ENCODE measurements at regions not wholly inside any gene's neighbourhood (a gene's known extent, or its start where the extent isn't known, plus 50 kb on each side); places are given as distances from the start of the nearest gene placed in this dataset.
"Not testable (repeated sequence)": the region's sequence is repeated elsewhere in the genome, so short reads cannot be mapped to it uniquely, and the experiment has no call there.

GRCh38 chr16:55015181-55015913 lies 84.7 kb downstream of the IRX5 start:
- DNase-seq (ENCODE audit: low read depth in 4 of 4, low spot score in 1 of 4), result no peak

- no peak for DNase-seq (ENCODE audit: low read depth in 4 of 4, low spot score in 1 of 4)
These were observed 85.8 kb downstream of the IRX5 start for GRCh38 chr16:55016515-55016914.

DNA sequence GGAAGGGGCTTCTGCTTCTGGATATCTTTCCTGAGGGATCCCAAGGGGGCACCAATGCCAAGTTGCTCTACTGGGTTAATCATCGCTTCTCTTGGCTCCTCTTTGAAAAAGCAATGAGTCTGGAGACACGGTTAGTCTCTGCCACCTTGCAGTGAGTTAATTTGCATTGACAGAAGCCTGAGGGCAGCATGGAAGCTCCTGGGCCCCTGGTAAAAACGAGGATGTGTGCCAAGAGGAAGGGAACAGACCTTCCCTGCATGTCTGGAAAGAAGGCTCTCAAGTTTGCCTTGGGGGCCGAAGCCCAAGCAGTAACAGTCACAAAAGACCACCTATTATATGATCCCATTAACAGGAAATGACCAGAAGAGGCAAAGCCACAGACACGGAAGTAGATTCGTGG lies 86.7 kb downstream of the IRX5 start:
- DNase-seq (ENCODE audit: low read depth in 4 of 4, low spot score in 1 of 4), result no peak

GRCh38 chr16:55018881-55019280 lies 88.2 kb downstream of the IRX5 start:
- DNase-seq (ENCODE audit: low read depth in 4 of 4, low spot score in 1 of 4), result no peak

GRCh38 chr16:55019419-55020131 lies 88.9 kb downstream of the IRX5 start:
- DNase-seq (ENCODE audit: low read depth in 4 of 4, low spot score in 1 of 4), result no peak

DNA sequence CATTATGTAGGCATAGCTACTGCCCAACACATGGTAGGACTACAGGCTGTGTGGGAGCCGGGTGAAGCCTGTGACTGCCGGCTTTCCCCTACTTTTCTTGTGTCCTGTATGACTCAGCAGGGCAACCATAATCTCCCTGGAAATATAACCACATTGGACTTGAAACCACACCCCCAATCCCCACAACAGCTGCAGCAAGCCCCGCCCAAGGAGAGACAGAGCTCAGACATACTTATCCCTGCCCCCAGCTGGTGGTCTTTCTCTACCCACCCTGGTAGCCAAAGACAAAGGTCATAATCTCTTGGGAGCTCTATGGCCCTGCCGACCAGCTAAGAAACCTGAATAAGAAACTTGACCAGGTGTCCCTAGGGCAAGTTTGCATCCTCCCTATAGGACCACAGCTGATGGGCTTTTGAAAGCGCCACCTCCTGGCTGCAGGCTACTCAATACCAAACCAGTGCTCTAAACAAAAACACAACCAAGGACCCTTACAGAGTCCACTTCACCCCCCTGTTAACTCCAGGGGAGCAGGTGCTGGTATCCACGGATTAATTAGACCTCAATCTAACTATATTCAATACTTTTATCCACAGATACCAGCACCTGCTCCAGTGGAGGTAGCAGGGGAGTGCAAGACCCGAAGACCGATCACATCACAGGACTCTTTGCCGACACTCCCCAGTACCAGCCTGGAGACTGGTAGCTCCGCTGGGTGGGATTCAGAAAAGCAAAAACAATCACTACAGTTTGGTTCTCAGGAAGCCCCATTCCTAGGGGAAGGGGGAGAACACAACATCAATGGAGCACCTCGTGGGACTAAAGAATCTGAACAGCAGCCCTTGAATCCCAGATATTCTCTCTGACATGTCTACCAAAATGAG lies 91.2 kb downstream of the IRX5 start:
- no peak for DNase-seq (ENCODE audit: low read depth in 4 of 4, low spot score in 1 of 4)

DNA sequence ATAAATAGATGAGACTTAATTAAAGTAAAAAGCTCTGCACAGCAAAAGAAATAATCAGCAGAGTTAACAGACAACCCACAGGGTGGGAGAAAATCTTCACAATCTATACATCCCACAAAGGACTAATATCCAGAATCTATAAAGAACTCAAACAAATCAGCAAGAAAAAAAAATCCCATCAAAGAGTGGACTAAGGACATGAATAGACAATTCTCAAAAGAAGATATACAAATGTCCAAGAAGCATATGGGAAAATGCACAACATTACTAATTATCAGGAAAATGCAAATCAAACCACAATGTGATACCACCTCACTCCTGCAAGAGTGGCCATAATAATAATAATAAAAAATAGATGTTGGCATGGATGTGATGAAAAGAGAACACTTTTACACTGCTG lies 96.6 kb downstream of the IRX5 start:
- DNase-seq (ENCODE audit: low read depth in 4 of 4, low spot score in 1 of 4), result not testable (repeated sequence)

GRCh38 chr16:55029509-55029908 lies 98.8 kb downstream of the IRX5 start:
- DNase-seq (ENCODE audit: low read depth in 4 of 4, low spot score in 1 of 4), result no peak

- DNase-seq (ENCODE audit: low read depth in 4 of 4, low spot score in 1 of 4), result no peak
These were observed 100.3 kb downstream of the IRX5 start for GRCh38 chr16:55030944-55031343.

DNA sequence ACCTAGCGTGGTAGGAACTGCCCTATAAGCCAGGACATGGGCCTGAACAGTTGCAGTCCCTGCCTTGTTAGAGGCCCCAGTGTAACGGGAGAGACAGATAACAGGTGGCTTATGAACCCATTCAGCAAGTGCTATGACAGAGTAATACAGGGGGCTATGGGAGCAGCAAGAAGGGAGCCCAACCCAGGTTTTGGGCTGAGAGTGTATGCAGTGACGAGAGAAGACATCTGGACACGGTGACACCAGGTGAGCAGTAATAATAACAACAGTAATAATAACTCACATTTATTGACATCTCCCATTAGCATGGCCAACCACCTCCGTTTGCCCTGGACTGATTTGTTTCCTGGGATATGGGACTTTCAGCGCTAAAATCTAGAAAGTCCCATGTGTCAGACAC lies 100.8 kb downstream of the IRX5 start:
- no peak for DNase-seq (ENCODE audit: low read depth in 4 of 4, low spot score in 1 of 4)

- DNase-seq (ENCODE audit: low read depth in 4 of 4, low spot score in 1 of 4), result no peak
These were observed 102.8 kb downstream of the IRX5 start for GRCh38 chr16:55033225-55034156.

GRCh38 chr16:55035029-55035428 lies 104.4 kb downstream of the IRX5 start:
- peak in 2 of 4 experiments; percentile 2 to 5 for DNase-seq (ENCODE audit: low read depth in 4 of 4, low spot score in 1 of 4)

DNA sequence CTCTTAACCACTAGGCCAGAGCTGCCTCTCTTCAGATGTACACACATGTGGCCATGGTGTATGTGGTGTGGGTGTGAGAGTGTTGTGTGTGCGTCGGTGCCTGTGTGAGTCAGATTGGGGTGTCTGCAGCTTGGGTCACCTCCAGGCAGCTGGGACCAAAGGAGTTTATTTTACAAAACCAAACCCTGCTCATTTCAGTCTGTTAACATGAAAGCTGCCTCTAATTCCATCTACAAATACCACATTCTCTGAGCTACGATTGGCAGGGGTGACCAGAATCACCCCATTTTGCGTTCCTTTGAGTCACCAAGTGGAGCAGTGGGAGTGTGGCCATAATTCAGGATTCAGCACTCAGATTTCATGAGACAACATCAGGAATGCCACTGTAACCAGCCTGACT lies 105.3 kb downstream of the IRX5 start:
- DNase-seq (ENCODE audit: low read depth in 4 of 4, low spot score in 1 of 4), result no peak

DNA sequence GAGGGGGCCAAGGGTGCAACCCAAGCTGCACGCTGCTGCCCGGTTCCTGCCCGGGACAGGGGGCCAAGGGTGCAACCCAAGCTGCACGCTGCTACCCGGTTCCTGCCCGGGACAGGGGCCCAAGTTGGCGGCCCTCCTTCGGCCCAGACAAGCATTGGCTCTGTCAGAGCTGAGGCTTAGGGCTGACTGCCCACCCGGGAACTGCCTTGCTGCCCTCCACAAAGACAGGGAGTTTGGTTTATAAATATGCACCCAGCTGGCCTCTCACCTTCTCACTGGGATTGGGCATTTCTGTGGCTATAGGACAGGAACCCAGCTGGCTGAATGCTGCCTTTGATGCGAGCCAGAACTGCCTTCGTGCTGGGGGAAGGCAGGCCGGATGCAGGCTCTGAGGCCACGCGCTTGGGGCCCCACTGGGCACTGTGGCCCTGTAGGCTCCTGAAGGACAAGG lies 105.7 kb downstream of the IRX5 start:
- DNase-seq (ENCODE audit: low read depth in 4 of 4, low spot score in 1 of 4), result no peak

DNA sequence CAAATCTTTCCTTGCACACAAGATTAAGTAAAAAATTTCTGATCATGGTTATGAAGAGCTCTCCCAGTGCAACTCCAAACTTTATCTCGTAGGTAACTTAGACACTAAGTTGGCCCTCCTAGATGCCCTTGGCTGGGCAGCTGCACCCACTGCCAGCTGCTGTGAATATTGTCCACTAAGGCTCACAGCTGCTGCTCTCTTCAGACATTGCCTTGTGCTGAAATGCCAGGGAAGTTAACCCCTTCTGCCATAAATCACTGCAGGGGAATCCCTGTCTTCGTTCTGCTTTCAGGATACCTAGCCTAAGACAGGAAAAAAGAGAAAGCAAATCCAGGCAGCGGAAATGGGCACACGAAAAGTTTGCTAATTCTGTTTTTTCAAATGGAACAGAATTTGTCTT lies 106.4 kb downstream of the IRX5 start:
- DNase-seq (ENCODE audit: low read depth in 4 of 4, low spot score in 1 of 4), result no peak

- DNase-seq (ENCODE audit: low read depth in 4 of 4, low spot score in 1 of 4), result no peak
These were observed 107.3 kb downstream of the IRX5 start for GRCh38 chr16:55037966-55038365.

DNA sequence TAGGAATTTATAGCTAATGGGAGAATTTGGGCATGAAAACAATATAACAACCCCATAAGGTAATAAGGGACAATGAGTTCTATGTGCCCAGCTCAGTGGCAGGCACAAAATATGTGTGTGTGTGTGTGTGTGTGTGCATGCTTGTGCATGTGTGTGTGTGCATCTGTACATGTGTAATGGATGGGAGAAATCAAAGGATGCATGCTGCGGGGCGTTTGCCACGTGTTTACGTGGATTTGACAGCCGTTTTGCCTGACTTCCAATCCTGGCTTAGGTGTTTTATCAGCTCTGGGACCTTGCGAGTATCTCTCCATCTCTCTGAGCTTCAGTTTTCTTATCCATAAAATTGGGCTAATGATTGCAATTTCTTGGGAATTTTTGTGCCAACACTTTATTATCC lies 108.4 kb downstream of the IRX5 start:
- DNase-seq (ENCODE audit: low read depth in 4 of 4, low spot score in 1 of 4), result no peak

DNA sequence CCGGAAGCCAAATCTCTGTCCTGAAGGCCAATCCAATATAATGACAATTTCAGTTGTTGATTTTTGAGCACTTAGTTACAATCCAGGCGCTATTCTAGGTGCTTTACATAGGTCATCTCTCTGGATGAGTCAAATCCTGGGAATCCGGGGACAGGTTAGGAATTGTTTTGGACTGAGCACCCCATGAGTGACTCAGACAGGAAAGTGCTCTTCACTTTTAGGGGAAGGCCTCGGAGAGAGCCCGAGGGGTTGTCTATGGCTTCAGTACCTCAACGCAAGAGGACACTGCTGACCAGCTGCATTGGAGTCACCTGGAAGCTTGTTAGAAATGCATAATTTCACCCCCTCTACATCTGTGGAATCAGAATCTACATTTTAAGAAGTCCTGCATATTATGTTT lies 108.8 kb downstream of the IRX5 start:
- DNase-seq (ENCODE audit: low read depth in 4 of 4, low spot score in 1 of 4), result no peak

- DNase-seq (ENCODE audit: low read depth in 4 of 4, low spot score in 1 of 4), result no peak
These were observed 109.3 kb downstream of the IRX5 start for GRCh38 chr16:55039931-55040330.

- no peak for DNase-seq (ENCODE audit: low read depth in 4 of 4, low spot score in 1 of 4)
These were observed 109.9 kb downstream of the IRX5 start for GRCh38 chr16:55040366-55041086.
